H54 (cell line): ENCODE measurements at regions not wholly inside any gene's neighbourhood (a gene's known extent, or its start where the extent isn't known, plus 50 kb on each side); places are given as distances from the start of the nearest gene placed in this dataset.
A peak's percentile ranks its signal among the peaks of the same experiment; 100 is the strongest.
"Not testable (repeated sequence)": the region's sequence is repeated elsewhere in the genome, so short reads cannot be mapped to it uniquely, and the experiment has no call there.

Source experiments
- DNase-seq: peaks from one replicate; pipeline ENCODE4 v3.0.0; 2011; ENCODE audit warnings: low spot score, mixed read lengths; ENCODE audit not compliant: insufficient read length
- FAIRE-seq: peaks from 3 replicates; lab custom pipeline; 2011; peaks lifted over from hg19 to GRCh38; lab: Jason Lieb, UNC
- POLR2A ChIP-seq: IDR thresholded peaks from 2 replicates; pipeline ENCODE4 v1.6.1; 2011; ENCODE audit warnings: low read depth, mild to moderate bottlenecking, low read length

DNA sequence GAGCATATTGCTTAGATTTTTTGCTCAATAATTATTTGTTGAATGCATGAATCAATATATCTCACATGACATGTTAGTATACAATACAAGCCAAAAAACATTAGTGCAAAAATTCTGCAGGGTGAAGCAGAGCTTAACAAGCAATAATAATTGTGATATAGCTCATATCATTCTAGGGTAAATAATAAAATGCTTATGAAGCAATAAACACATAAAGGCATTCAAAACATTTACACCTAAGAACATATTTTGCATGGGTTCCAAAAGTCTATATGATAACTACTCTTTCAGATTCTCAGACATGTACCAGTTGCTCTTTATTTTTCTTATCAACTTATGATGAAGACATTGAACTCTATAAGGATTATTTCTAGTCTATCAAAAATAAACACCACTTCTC lies 886.2 kb downstream of the TRHDE start:
- DNase-seq (no peak), FAIRE-seq (no peak)
- TF ChIP-seq POLR2A = no peak

- DNase-seq (no peak), FAIRE-seq (peak; percentile 82)
- TF ChIP-seq POLR2A = no peak
Measured at GRCh38 chr12:73159954-73160353, 887.8 kb downstream of the TRHDE start.

DNA sequence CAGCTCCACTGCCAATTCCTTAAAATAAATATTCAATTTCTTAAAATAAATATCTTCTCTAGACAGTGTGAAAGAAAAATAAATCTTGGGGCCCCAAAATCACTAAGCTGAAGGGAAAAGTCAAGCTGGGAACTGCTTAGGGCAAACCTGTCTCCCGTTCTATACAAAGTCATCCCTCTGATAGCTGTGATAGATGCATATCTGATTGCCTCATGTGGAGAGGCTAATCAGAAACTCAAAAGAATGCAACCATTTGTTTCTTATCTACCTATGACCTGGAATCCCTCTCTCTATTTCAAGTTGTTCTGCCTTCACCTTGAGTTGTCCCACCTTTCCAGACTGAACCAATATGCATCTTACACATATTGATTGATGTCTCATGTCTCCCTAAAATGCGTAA lies 889.8 kb downstream of the TRHDE start:
- DNase-seq (no peak), FAIRE-seq (no peak)
- TF ChIP-seq POLR2A = no peak

DNA sequence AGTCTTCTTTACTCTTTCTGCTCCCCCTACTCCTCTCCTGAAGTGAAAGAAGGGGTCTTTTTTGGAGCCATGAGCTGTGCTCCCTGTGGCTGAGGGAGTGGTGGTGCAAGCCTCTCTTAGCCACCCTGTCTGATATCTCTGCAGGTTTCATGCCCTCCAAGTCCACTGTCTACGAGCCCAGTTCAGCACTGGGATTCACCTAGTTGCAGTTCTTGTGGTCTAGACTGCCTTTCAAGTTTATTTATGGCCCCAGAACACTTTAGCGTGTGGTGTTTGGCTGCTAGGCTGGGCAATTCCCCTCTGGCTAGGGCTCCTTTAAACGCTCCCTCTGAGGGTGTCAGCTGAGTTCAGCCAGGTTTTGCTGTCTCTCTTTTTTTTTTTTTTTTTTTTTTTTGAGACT lies 908.6 kb downstream of the TRHDE start:
- DNase-seq (no peak), FAIRE-seq (no peak)
- no peak for TF ChIP-seq POLR2A

GRCh38 chr12:73181244-73181643 lies 909.1 kb downstream of the TRHDE start:
- TF ChIP-seq POLR2A = no peak
- DNase-seq (no peak), FAIRE-seq (no peak)

DNA sequence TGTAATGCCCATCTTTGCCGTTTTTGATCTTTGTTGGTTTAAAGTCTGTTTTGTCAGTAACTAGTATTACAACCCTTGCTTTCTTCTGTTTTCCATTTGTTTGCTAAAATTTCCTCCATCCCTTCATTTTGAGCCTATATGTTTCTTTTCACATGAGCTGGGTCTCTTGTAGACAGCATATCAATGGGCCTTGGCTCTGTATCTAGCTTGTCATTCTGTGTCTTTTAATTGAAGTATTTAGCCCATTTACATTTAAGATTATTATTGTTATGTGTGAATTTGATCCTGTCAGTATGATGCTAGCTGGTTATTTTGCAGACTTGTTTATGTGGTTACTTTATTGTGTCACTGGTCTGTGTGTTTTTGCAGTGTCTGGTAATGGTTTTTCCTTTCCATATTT lies 913.2 kb downstream of the TRHDE start:
- no peak for TF ChIP-seq POLR2A
- FAIRE-seq = no peak
- DNase-seq = no peak

DNA sequence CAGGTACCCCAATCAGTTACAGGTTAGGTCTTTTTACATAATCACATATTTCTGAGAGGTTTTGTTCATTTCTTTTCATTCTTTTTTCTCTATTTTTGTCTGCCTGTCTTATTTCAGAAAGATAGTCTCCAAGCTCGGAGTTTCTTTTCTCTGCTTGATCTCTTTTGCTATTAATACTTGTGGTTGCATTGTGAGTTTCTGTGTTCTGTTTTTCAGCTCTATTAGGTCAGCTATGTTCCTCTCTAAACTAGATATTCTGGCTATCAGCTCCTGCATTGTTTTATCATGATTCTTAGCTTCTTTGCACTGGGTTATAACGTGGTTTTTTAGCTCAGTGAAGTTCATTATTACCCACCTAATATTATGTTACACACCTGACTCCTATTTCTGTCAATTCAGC lies 914.1 kb downstream of the TRHDE start:
- no peak for FAIRE-seq
- DNase-seq = no peak
- TF ChIP-seq POLR2A = no peak

DNA sequence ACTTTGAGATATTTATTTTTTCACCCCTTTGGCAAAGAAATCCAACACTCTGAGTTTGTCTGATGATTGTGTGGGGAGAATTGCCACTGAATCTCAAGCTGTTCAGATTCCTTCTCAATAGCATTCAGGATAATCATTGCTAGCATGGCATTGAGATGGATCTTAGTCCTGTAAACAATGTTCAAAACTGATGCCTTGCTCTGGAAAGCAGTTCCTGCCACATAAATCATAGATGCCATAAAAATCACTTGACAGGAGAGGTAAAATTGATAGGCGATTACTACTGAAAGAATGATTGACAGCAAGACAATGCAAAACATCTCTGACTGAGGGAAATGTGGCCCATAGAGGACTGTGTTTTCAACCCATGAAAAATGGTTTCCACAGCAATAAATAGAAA lies 915.6 kb downstream of the TRHDE start:
- no peak for DNase-seq
- no peak for FAIRE-seq
- no peak for TF ChIP-seq POLR2A

DNA sequence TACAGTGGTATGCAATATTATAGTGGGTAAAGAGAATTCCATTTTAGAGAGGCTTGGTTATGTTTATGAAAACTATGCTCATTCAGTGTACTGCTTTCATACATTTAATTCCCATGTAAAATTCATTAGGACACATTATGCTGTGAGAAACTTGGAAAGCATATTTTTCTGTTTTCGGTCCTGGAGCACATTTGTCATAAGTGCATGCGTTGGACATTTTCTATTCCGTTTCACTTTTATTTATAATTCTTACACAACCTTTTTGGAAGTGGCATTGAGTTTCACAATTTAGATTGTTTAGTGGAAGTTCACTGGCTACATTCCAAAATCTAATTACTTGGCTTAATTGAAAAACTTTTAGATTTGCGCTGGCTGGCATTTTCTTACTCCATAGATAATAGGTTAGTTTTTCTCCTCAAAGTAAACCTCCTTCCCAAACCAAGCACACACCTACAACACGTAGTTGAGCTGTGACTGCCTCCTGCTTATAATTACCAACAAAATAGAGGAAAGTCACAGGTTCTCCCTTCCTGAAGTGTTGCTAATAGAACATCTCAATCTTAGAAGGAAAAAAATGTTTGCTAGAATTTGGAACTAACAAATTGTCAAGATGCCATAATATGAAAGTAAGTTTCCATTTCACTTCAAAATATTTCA lies 938.5 kb downstream of the TRHDE start:
- DNase-seq (no peak), FAIRE-seq (no peak)
- no peak for TF ChIP-seq POLR2A

GRCh38 chr12:73220951-73221350 lies 948.8 kb downstream of the TRHDE start:
- no peak for TF ChIP-seq POLR2A
- no peak for DNase-seq
- no peak for FAIRE-seq

- no peak for DNase-seq
- no peak for FAIRE-seq
- TF ChIP-seq POLR2A = no peak
Measured at GRCh38 chr12:73221398-73221797, 949.2 kb downstream of the TRHDE start.

GRCh38 chr12:73221836-73222235 lies 949.7 kb downstream of the TRHDE start:
- DNase-seq = no peak
- TF ChIP-seq POLR2A = no peak
- no peak for FAIRE-seq

DNA sequence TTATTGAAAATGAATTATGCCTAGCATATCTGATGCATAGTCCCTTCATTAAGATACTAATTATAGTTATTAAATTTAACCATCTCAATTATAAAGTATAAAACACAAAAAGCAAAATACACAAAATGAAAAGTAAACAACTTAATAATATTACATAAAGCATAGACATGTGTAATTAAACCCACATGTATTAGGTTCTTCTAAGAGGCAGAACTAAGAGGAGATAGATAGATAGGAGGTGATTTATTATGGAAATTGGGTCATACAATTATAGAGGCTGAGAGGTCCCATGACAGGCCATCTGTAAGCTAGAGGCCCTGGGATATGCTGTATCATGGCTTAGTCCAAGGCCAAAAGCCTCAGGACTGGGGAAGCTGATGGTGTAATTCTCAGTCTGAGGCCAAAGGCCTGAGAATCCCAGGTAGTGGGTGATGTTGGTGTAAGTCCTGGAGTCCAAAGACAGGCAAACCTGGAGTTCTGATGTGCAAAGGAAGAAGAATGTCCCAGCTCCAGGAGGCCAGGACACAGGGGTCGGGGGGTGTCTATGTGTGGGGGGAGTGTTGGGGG lies 953.3 kb downstream of the TRHDE start:
- FAIRE-seq (no peak), DNase-seq (no peak)
- no peak for TF ChIP-seq POLR2A

- FAIRE-seq = no peak
Measured at GRCh38 chr12:73225941-73226340, 953.8 kb downstream of the TRHDE start.

GRCh38 chr12:73226593-73226992 lies 954.4 kb downstream of the TRHDE start:
- no peak for FAIRE-seq
- TF ChIP-seq POLR2A = no peak
- no peak for DNase-seq

More at GRCh38 chr12:73225941-73226340, 953.8 kb downstream of the TRHDE start:
- TF ChIP-seq POLR2A = no peak
- no peak for DNase-seq

DNA sequence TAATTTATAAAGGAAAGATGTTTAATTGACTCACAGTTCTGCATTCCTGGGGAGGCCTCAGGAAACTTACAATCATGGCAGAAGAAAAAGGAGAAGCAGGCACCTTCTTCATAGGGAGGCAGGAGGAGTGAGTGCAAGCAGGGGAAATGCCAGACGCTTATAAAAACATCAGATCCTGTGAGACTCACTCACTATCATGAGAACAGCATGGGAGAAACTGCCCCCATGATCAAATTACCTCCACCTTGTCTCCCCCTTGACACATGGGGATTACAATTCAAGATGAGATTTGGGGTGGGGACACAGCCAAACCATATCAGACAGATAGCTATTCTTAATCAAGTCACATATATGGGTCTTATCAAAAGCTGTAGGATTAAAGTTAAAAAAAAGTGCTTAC lies 956.7 kb downstream of the TRHDE start:
- DNase-seq, FAIRE-seq: not testable (repeated sequence)
